OCI-LY1 (cell line): ENCODE measurements at regions not wholly inside any gene's neighbourhood (a gene's known extent, or its start where the extent isn't known, plus 50 kb on each side); places are given as distances from the start of the nearest gene placed in this dataset.

ENCODE experiments used
- CTCF ChIP-seq: fragments of 200-600 bp; sonication (generic), shearing (Covaris generic); IDR thresholded peaks from 2 replicates; pipeline ENCODE4 v1.5.1; 2017; ENCODE audit warnings: mild to moderate bottlenecking, antibody characterized with exemption, low read length, moderate library complexity, mixed read lengths
- EZH2 ChIP-seq: fragments of 200-600 bp; sonication (generic), shearing (Covaris generic); IDR thresholded peaks from 2 replicates; pipeline ENCODE4 v1.8.0; 2017; ENCODE audit warnings: borderline replicate concordance, mixed run types, mild to moderate bottlenecking, antibody characterized with exemption, low read length, moderate library complexity, mixed read lengths

GRCh38 chr5:60485361-60485760, 214.6 kb downstream of the DEPDC1B start:
- TF ChIP-seq CTCF: no peak
- no peak for TF ChIP-seq EZH2
